Eye (tissue), 1 donor: ENCODE measurements at regions not wholly inside any gene's neighbourhood (a gene's known extent, or its start where the extent isn't known, plus 50 kb on each side); places are given as distances from the start of the nearest gene placed in this dataset.

Experiments used
- DNase-seq: peaks from one replicate; pipeline ENCODE4 v3.0.0-alpha.2; 2015

GRCh38 chr2:16180631-16181030 lies 240.3 kb downstream of the MYCN start:
- DNase-seq, result no peak

- DNase-seq, result peak; percentile 56
Measured at GRCh38 chr2:16179701-16180416, 239.5 kb downstream of the MYCN start.

GRCh38 chr2:16178551-16179130 lies 238.3 kb downstream of the MYCN start:
- no peak for DNase-seq

- no peak for DNase-seq
Measured at GRCh38 chr2:16177671-16178180, 237.4 kb downstream of the MYCN start.

- DNase-seq, result no peak
Measured at GRCh38 chr2:16176971-16177480, 236.7 kb downstream of the MYCN start.

GRCh38 chr2:16175247-16175825 lies 235.0 kb downstream of the MYCN start:
- DNase-seq, result no peak

GRCh38 chr2:16174693-16175045 lies 234.3 kb downstream of the MYCN start:
- DNase-seq, result no peak

- no peak for DNase-seq
Measured at GRCh38 chr2:16173893-16174692, 233.7 kb downstream of the MYCN start.

GRCh38 chr2:16172324-16173175 lies 232.2 kb downstream of the MYCN start:
- DNase-seq, result no peak

- DNase-seq, result no peak
Measured at GRCh38 chr2:16171425-16171920, 231.1 kb downstream of the MYCN start.

- DNase-seq, result no peak
Measured at GRCh38 chr2:16170675-16171424, 230.5 kb downstream of the MYCN start.

- DNase-seq, result no peak
Measured at GRCh38 chr2:16169381-16169960, 229.1 kb downstream of the MYCN start.

GRCh38 chr2:16168506-16169264 lies 228.3 kb downstream of the MYCN start:
- DNase-seq, result peak; percentile 62

- no peak for DNase-seq
Measured at GRCh38 chr2:16167870-16168426, 227.6 kb downstream of the MYCN start.

- DNase-seq, result peak; percentile 63
Measured at GRCh38 chr2:16167451-16167861, 227.1 kb downstream of the MYCN start.

GRCh38 chr2:16166327-16166981 lies 226.1 kb downstream of the MYCN start:
- DNase-seq, result peak; percentile 94

- DNase-seq, result no peak
Measured at GRCh38 chr2:16165518-16166326, 225.4 kb downstream of the MYCN start.

GRCh38 chr2:16162491-16163040 lies 222.2 kb downstream of the MYCN start:
- no peak for DNase-seq
